ENCODE measurements at regions not wholly inside any gene's neighbourhood (a gene's known extent, or its start where the extent isn't known, plus 50 kb on each side); places are given as distances from the start of the nearest gene placed in this dataset.
"Not testable (repeated sequence)": the region's sequence is repeated elsewhere in the genome, so short reads cannot be mapped to it uniquely, and the experiment has no call there.

GRCh38 chr4:130747842-130748241 is 1651.9 kb downstream of the C4orf33 start:
- intact Hi-C loops (cut with DNase I, micrococcal nuclease), result no loop called here
- ATAC-seq, result no peak
- no peak for DNase-seq
- H3K4me3 Mint-ChIP-seq, result no peak overlapping the region
- ChIA-PET CTCF (no interaction called here), POLR2A (no interaction called here)
- no peak overlapping the region for H3K27ac Mint-ChIP-seq
- H3K36me3 Mint-ChIP-seq (ENCODE audit: low read depth), result no peaks in the 10 kb centered on the region
- no peaks in the 10 kb centered on the region for H3K9me3 Mint-ChIP-seq (ENCODE audit: low read depth)
- no peaks in the 10 kb centered on the region for H3K27me3 Mint-ChIP-seq
- H3K4me1 Mint-ChIP-seq, result no peaks in the 10 kb centered on the region

- intact Hi-C loops (cut with DNase I, micrococcal nuclease), result no loop called here
- Mint-ChIP-seq H3K9me3 (ENCODE audit: low read depth) (peaks cover 9% of the 10 kb centered on the region), H3K4me1 (no peaks in the 10 kb centered on the region), H3K27me3 (no peaks in the 10 kb centered on the region), H3K27ac (no peak overlapping the region), H3K4me3 (no peak overlapping the region), H3K36me3 (ENCODE audit: low read depth) (no peaks in the 10 kb centered on the region)
- ATAC-seq (no peak), DNase-seq (no peak)
- CTCF ChIA-PET, result no interaction called here
- POLR2A ChIA-PET, result no interaction called here
Observed at GRCh38 chr4:130753926-130754325, 1658.0 kb downstream of the C4orf33 start.

- DNase-seq (no peak), ATAC-seq (no peak)
- Mint-ChIP-seq H3K36me3 (ENCODE audit: low read depth) (no peaks in the 10 kb centered on the region), H3K4me3 (no peak overlapping the region), H3K4me1 (no peaks in the 10 kb centered on the region), H3K9me3 (ENCODE audit: low read depth) (peaks cover 3% of the 10 kb centered on the region), H3K27me3 (no peaks in the 10 kb centered on the region), H3K27ac (no peak overlapping the region)
- ChIA-PET CTCF (no interaction called here), POLR2A (no interaction called here)
- intact Hi-C loops (cut with DNase I, micrococcal nuclease), result no loop called here
Observed at GRCh38 chr4:130760246-130760645, 1664.3 kb downstream of the C4orf33 start.

GRCh38 chr4:130767384-130767783 is 1671.4 kb downstream of the C4orf33 start:
- intact Hi-C loops (cut with DNase I, micrococcal nuclease); CTCF ChIA-PET; H3K27ac Mint-ChIP-seq; H3K9me3 Mint-ChIP-seq (ENCODE audit: low read depth); H3K4me1 Mint-ChIP-seq; DNase-seq; H3K4me3 Mint-ChIP-seq; H3K27me3 Mint-ChIP-seq; H3K36me3 Mint-ChIP-seq (ENCODE audit: low read depth); ATAC-seq; POLR2A ChIA-PET: not testable (repeated sequence)

GRCh38 chr4:130772966-130773365 is 1677.0 kb downstream of the C4orf33 start:
- H3K27me3 Mint-ChIP-seq; H3K4me1 Mint-ChIP-seq; DNase-seq; CTCF ChIA-PET; intact Hi-C loops (cut with DNase I, micrococcal nuclease); H3K27ac Mint-ChIP-seq; H3K4me3 Mint-ChIP-seq; H3K9me3 Mint-ChIP-seq (ENCODE audit: low read depth); POLR2A ChIA-PET; ATAC-seq; H3K36me3 Mint-ChIP-seq (ENCODE audit: low read depth): not testable (repeated sequence)

- POLR2A ChIA-PET, result no interaction called here
- DNase-seq, result no peak
- H3K36me3 Mint-ChIP-seq (ENCODE audit: low read depth), result no peaks in the 10 kb centered on the region
- intact Hi-C loops (cut with DNase I, micrococcal nuclease), result no loop called here
- CTCF ChIA-PET, result no interaction called here
- H3K27me3 Mint-ChIP-seq, result no peaks in the 10 kb centered on the region
- no peak for ATAC-seq
- no peak overlapping the region for H3K4me3 Mint-ChIP-seq
- peaks cover 4% of the 10 kb centered on the region for H3K9me3 Mint-ChIP-seq (ENCODE audit: low read depth)
- H3K4me1 Mint-ChIP-seq, result no peaks in the 10 kb centered on the region
- no peak overlapping the region for H3K27ac Mint-ChIP-seq
Observed at GRCh38 chr4:130808492-130808891, 1712.5 kb downstream of the C4orf33 start.

GRCh38 chr4:130812117-130812765 is 1716.3 kb downstream of the C4orf33 start:
- Mint-ChIP-seq H3K27ac (no peak overlapping the region), H3K27me3 (no peaks in the 10 kb centered on the region), H3K36me3 (ENCODE audit: low read depth) (no peaks in the 10 kb centered on the region), H3K4me3 (no peak overlapping the region), H3K4me1 (no peaks in the 10 kb centered on the region), H3K9me3 (ENCODE audit: low read depth) (peaks cover 7% of the 10 kb centered on the region)
- ChIA-PET POLR2A (no interaction called here), CTCF (interaction anchor here (1.0 kb wide), 1 partner anchor 14 kb away, joined by 3 read pairs; no protein-coding TSS in a partner anchor)
- DNase-seq (no peak), ATAC-seq (no peak)
- intact Hi-C loops (cut with DNase I, micrococcal nuclease), result no loop called here

GRCh38 chr4:130814896-130815295 is 1718.9 kb downstream of the C4orf33 start:
- no peak for ATAC-seq
- Mint-ChIP-seq H3K4me1 (no peaks in the 10 kb centered on the region), H3K9me3 (ENCODE audit: low read depth) (peaks cover 7% of the 10 kb centered on the region), H3K4me3 (no peak overlapping the region), H3K36me3 (ENCODE audit: low read depth) (no peaks in the 10 kb centered on the region), H3K27me3 (no peaks in the 10 kb centered on the region), H3K27ac (no peak overlapping the region)
- no peak for DNase-seq
- ChIA-PET POLR2A (no interaction called here), CTCF (no interaction called here)
- intact Hi-C loops (cut with DNase I, micrococcal nuclease), result no loop called here

GRCh38 chr4:130820448-130820847 is 1724.5 kb downstream of the C4orf33 start:
- H3K27ac Mint-ChIP-seq, result no peak overlapping the region
- intact Hi-C loops (cut with DNase I, micrococcal nuclease), result no loop called here
- H3K36me3 Mint-ChIP-seq (ENCODE audit: low read depth), result no peaks in the 10 kb centered on the region
- H3K4me1 Mint-ChIP-seq, result no peaks in the 10 kb centered on the region
- ATAC-seq (no peak), DNase-seq (no peak)
- H3K9me3 Mint-ChIP-seq (ENCODE audit: low read depth), result peaks cover 5% of the 10 kb centered on the region
- CTCF ChIA-PET, result no interaction called here
- no peak overlapping the region for H3K4me3 Mint-ChIP-seq
- no peaks in the 10 kb centered on the region for H3K27me3 Mint-ChIP-seq
- POLR2A ChIA-PET, result no interaction called here

GRCh38 chr4:130825284-130825683 is 1729.3 kb downstream of the C4orf33 start:
- DNase-seq (no peak), ATAC-seq (no peak)
- intact Hi-C loops (cut with DNase I, micrococcal nuclease), result no loop called here
- Mint-ChIP-seq H3K27ac (no peak overlapping the region), H3K4me1 (no peaks in the 10 kb centered on the region), H3K36me3 (ENCODE audit: low read depth) (no peaks in the 10 kb centered on the region), H3K4me3 (no peak overlapping the region), H3K9me3 (ENCODE audit: low read depth) (peaks cover 11% of the 10 kb centered on the region), H3K27me3 (no peaks in the 10 kb centered on the region)
- CTCF ChIA-PET, result interaction anchor here (1.4 kb wide), 1 partner anchor 13 kb away, joined by 3 read pairs; no protein-coding TSS in a partner anchor
- POLR2A ChIA-PET, result no interaction called here

GRCh38 chr4:130850019-130850524 is 1754.1 kb downstream of the C4orf33 start:
- no peaks in the 10 kb centered on the region for H3K27me3 Mint-ChIP-seq
- no peak overlapping the region for H3K27ac Mint-ChIP-seq
- no peaks in the 10 kb centered on the region for H3K36me3 Mint-ChIP-seq (ENCODE audit: low read depth)
- H3K9me3 Mint-ChIP-seq (ENCODE audit: low read depth), result no peaks in the 10 kb centered on the region
- no peak for DNase-seq
- intact Hi-C loops (cut with DNase I, micrococcal nuclease), result no loop called here
- POLR2A ChIA-PET, result no interaction called here
- no peak for ATAC-seq
- H3K4me1 Mint-ChIP-seq, result no peaks in the 10 kb centered on the region
- H3K4me3 Mint-ChIP-seq, result no peak overlapping the region
- CTCF ChIA-PET, result no interaction called here

GRCh38 chr4:130851107-130851506 is 1755.2 kb downstream of the C4orf33 start:
- ChIA-PET CTCF (no interaction called here), POLR2A (no interaction called here)
- Mint-ChIP-seq H3K4me1 (no peaks in the 10 kb centered on the region), H3K4me3 (no peak overlapping the region), H3K9me3 (ENCODE audit: low read depth) (no peaks in the 10 kb centered on the region), H3K36me3 (ENCODE audit: low read depth) (no peaks in the 10 kb centered on the region), H3K27ac (no peak overlapping the region), H3K27me3 (no peaks in the 10 kb centered on the region)
- intact Hi-C loops (cut with DNase I, micrococcal nuclease), result no loop called here
- DNase-seq, result no peak
- no peak for ATAC-seq

- intact Hi-C loops (cut with DNase I, micrococcal nuclease), result no loop called here
- ChIA-PET POLR2A (no interaction called here), CTCF (no interaction called here)
- Mint-ChIP-seq H3K4me3 (no peak overlapping the region), H3K27ac (no peak overlapping the region), H3K4me1 (no peaks in the 10 kb centered on the region), H3K27me3 (no peaks in the 10 kb centered on the region), H3K9me3 (ENCODE audit: low read depth) (peaks cover 2% of the 10 kb centered on the region), H3K36me3 (ENCODE audit: low read depth) (no peaks in the 10 kb centered on the region)
- no peak for ATAC-seq
- DNase-seq, result no peak
Observed at GRCh38 chr4:130851932-130852331, 1756.0 kb downstream of the C4orf33 start.
